Endothelial cell of umbilical vein (primary cell): ENCODE measurements at regions not wholly inside any gene's neighbourhood (a gene's known extent, or its start where the extent isn't known, plus 50 kb on each side); places are given as distances from the start of the nearest gene placed in this dataset.

Experiments used
- BruUV-seq: library from RNA; stranded (reverse); fragments of 400-500 nt; replicated peaks from 2 replicates; lab custom pipeline; 2021; lab: Mats Ljungman, UMichigan
- CTCF ChIA-PET: fragments of 300-600, 350-600 bp; sonication (Branson Sonifier 250); formaldehyde crosslinking; loops from one replicate; lab custom pipeline; 2021; ENCODE audit warnings: antibody characterized with exemption, inconsistent platforms; lab: Charles Lee
- POLR2A ChIA-PET: fragments of 300-600, 350-600 bp; sonication (Branson Sonifier 250); formaldehyde crosslinking; loops from one replicate; lab custom pipeline; 2021; ENCODE audit warnings: antibody characterized with exemption, inconsistent platforms; lab: Charles Lee
- DNase-seq: peaks from one replicate; pipeline ENCODE4 v3.0.0-alpha.2; 2011; ENCODE audit warnings: low read depth, low spot score
- FAIRE-seq: peaks from 2 replicates; lab custom pipeline; 2011; peaks lifted over from hg19 to GRCh38; lab: Jason Lieb, UNC
- H2AFZ ChIP-seq: 2 replicates; pipeline ENCODE4 v1.6.0; 2012; ENCODE audit warnings: low read depth, low read length, control low read depth, inconsistent platforms
- H3K27ac ChIP-seq: 2 replicates; pipeline ENCODE4 v1.5.1; 2011; ENCODE audit warnings: low read depth, mild to moderate bottlenecking, control low read depth, low read length, moderate library complexity; ENCODE audit not compliant: insufficient read depth
- H3K27me3 ChIP-seq, 2 experiments: 2 replicates each; pipeline versions ENCODE4 v1.6.0 to v1.6.1; 2011; ENCODE audit warnings: low read length in 2 of 2, mixed read lengths in 1 of 2; ENCODE audit not compliant: control insufficient read depth in 2 of 2, insufficient read depth in 2 of 2
- H3K36me3 ChIP-seq, 2 experiments: 2 replicates in 1 of 2; 3 replicates in 1 of 2; pipeline ENCODE4 v1.5.1; 2011; ENCODE audit warnings: low read length in 2 of 2, mild to moderate bottlenecking in 1 of 2, moderate library complexity in 1 of 2; ENCODE audit not compliant: control insufficient read depth in 2 of 2, insufficient read depth in 2 of 2; ENCODE audit errors: extremely low read depth in 1 of 2
- H3K4me1 ChIP-seq: 3 replicates; pipeline ENCODE4 v1.5.1; 2011; ENCODE audit warnings: mild to moderate bottlenecking, low read length; ENCODE audit not compliant: control insufficient read depth, insufficient read depth; ENCODE audit errors: extremely low read depth
- H3K4me2 ChIP-seq: 2 replicates; pipeline ENCODE4 v1.6.1; 2011; ENCODE audit warnings: low read length, control low read depth, mixed read lengths; ENCODE audit not compliant: insufficient read depth
- H3K4me3 ChIP-seq, 3 experiments: fragments of 200-600 bp in 1 of 3; sonication (generic), shearing (Covaris generic) in 1 of 3; replicated peaks in 1 of 3; 2 replicates each; pipeline ENCODE4 v1.5.1; 2011 to 2016; ENCODE audit warnings: control low read depth in 3 of 3, low read length in 3 of 3, mild to moderate bottlenecking in 2 of 3, inconsistent platforms in 1 of 3, low read depth in 1 of 3, moderate library complexity in 1 of 3; ENCODE audit not compliant: insufficient read depth in 1 of 3
- H3K79me2 ChIP-seq: 2 replicates; pipeline ENCODE4 v1.6.0; 2012; ENCODE audit warnings: low read length, inconsistent platforms; ENCODE audit not compliant: control insufficient read depth, insufficient read depth
- H3K9ac ChIP-seq: replicated peaks from 2 replicates; pipeline ENCODE3; 2011; ENCODE audit warnings: low read length, control low read depth; ENCODE audit not compliant: insufficient read depth; ENCODE audit errors: extremely low read depth
- H3K9me1 ChIP-seq: replicated peaks from 3 replicates; pipeline ENCODE4 v1.6.0; 2011; ENCODE audit warnings: mild to moderate bottlenecking, low read length; ENCODE audit not compliant: control insufficient read depth, insufficient read depth; ENCODE audit errors: extremely low read depth
- H3K9me3 ChIP-seq: replicated peaks from 2 replicates; pipeline ENCODE4 v1.5.1; 2012; ENCODE audit warnings: low read length, inconsistent platforms; ENCODE audit not compliant: control insufficient read depth, insufficient read depth
- H4K20me1 ChIP-seq: replicated peaks from 2 replicates; pipeline ENCODE3; 2011; ENCODE audit warnings: mild to moderate bottlenecking, low read length; ENCODE audit not compliant: control insufficient read depth, insufficient read depth; ENCODE audit errors: extremely low read depth
- CTCF ChIP-seq, 2 donors: IDR thresholded peaks; 1 replicate in 1 of 2; 2 replicates in 1 of 2; pipeline ENCODE4 v1.5.1; 2011; ENCODE audit warnings: low read length in 2 of 2, mild to moderate bottlenecking in 2 of 2, moderate library complexity in 2 of 2, control low read depth in 1 of 2, inconsistent platforms in 1 of 2, low read depth in 1 of 2; ENCODE audit not compliant: insufficient read depth in 1 of 2; ENCODE audit errors: extremely low read depth in 1 of 2
- EZH2 ChIP-seq: IDR thresholded peaks from 2 replicates; pipeline ENCODE4 v1.6.1; 2012; ENCODE audit warnings: borderline replicate concordance, low read depth, mild to moderate bottlenecking, moderate library complexity, low read length, inconsistent platforms; ENCODE audit not compliant: severe bottlenecking
- FOS ChIP-seq: IDR thresholded peaks from 2 replicates; pipeline ENCODE4 v1.6.1; 2011; ENCODE audit warnings: mild to moderate bottlenecking, low read length, moderate library complexity, borderline replicate concordance; ENCODE audit not compliant: insufficient read depth
- GATA2 ChIP-seq: IDR thresholded peaks from 2 replicates; pipeline ENCODE4 v1.7.0; 2011; ENCODE audit warnings: low read depth, mild to moderate bottlenecking, moderate library complexity, mixed read lengths, low read length; ENCODE audit not compliant: insufficient read length, insufficient read depth
- JUN ChIP-seq: IDR thresholded peaks from 2 replicates; pipeline ENCODE4 v1.6.1; 2011; ENCODE audit warnings: borderline replicate concordance, low read depth; ENCODE audit not compliant: insufficient read length, insufficient read depth
- MAX ChIP-seq: IDR thresholded peaks from 2 replicates; pipeline ENCODE4 v1.6.1; 2011; ENCODE audit not compliant: insufficient read depth, insufficient read length
- MYC ChIP-seq: IDR thresholded peaks from one replicate; pipeline ENCODE4 v1.6.1; 2011; ENCODE audit warnings: mild to moderate bottlenecking, low read depth, low read length
- POLR2A ChIP-seq: IDR thresholded peaks from 2 replicates; pipeline ENCODE4 v1.6.1; 2012; ENCODE audit warnings: low read depth, mild to moderate bottlenecking, control low read depth, low read length
- POLR2AphosphoS5 ChIP-seq: IDR thresholded peaks from 2 replicates; pipeline ENCODE4 v1.6.1; 2012; ENCODE audit warnings: low read depth, mild to moderate bottlenecking, control low read depth, low read length, moderate library complexity; ENCODE audit not compliant: insufficient read depth
- dilution Hi-C: fragments of 300-500 bp; cut with MboI; formaldehyde crosslinking; loops from one replicate; pipeline ENCODE4 v1.15.0; 2019; ENCODE audit warnings: low sequenced_read_pairs; ENCODE audit not compliant: extremely low pct_ligation_motif_present
- intact Hi-C: fragments of 100-400 bp; cut with micrococcal nuclease; formaldehyde crosslinking; loops from one replicate; pipeline ENCODE4 v1.10.0; 2022

- Histone ChIP-seq H3K36me3 (no peaks in the 10 kb centered on the region), H3K9ac (no peak overlapping the region), H3K4me3 (no peak overlapping the region), H3K79me2 (no peaks in the 10 kb centered on the region), H3K27me3 (peaks cover 7 to 9% of the 10 kb centered on the region in 2 experiments), H3K4me1 (no peaks in the 10 kb centered on the region), H3K27ac (no peak overlapping the region), H2AFZ (no peak overlapping the region), H3K4me2 (no peak overlapping the region), H4K20me1 (no peaks in the 10 kb centered on the region), H3K9me3 (no peaks in the 10 kb centered on the region), H3K9me1 (no peaks in the 10 kb centered on the region)
- POLR2A ChIA-PET: no interaction called here
- no peak for FAIRE-seq
- TF ChIP-seq MAX (no peak), POLR2AphosphoS5 (no peak), EZH2 (no peak), MYC (no peak), GATA2 (no peak), CTCF (IDR thresholded peaks at IDR 0.05; ENCODE audit: extremely low read depth in 1 of 2, insufficient read depth in 1 of 2, low read depth in 1 of 2, low read length in 2 of 2) (no peak), JUN (no peak), POLR2A (no peak), FOS (no peak)
- intact Hi-C loops: no loop called here
- dilution Hi-C loops: no loop called here
- no TSS peak for BruUV-seq
- no peak for DNase-seq
- CTCF ChIA-PET: no interaction called here
These were observed 264.9 kb downstream of the ICOS start for GRCh38 chr2:204201507-204201906.
